Esophagus muscularis mucosa (tissue), 3 donors: ENCODE measurements at regions not wholly inside any gene's neighbourhood (a gene's known extent, or its start where the extent isn't known, plus 50 kb on each side); places are given as distances from the start of the nearest gene placed in this dataset.

Experiments used
- POLR2A ChIP-seq: fragments of 450-650 bp; IDR thresholded peaks from one replicate; pipeline ENCODE4 v1.6.1; 2017; ENCODE audit warnings: antibody characterized with exemption, moderate library complexity, mild to moderate bottlenecking, low read depth
- POLR2AphosphoS5 ChIP-seq, 2 donors: sonication (generic); formaldehyde crosslinking; IDR thresholded peaks; one replicate each; pipeline ENCODE4 v1.6.1; 2017; ENCODE audit warnings: antibody characterized with exemption in 2 of 2
- TF ChIP-seq, protein P1 (sequence below), 3 experiments: fragments of 200-600 bp in 2 of 3; fragments of 450-650 bp in 1 of 3; sonication (generic) in 2 of 3; IDR thresholded peaks; one replicate each; pipeline ENCODE4 v1.5.1; 2017 to 2019; ENCODE audit warnings: antibody characterized with exemption in 3 of 3, mild to moderate bottlenecking in 2 of 3, moderate library complexity in 1 of 3

DNA sequence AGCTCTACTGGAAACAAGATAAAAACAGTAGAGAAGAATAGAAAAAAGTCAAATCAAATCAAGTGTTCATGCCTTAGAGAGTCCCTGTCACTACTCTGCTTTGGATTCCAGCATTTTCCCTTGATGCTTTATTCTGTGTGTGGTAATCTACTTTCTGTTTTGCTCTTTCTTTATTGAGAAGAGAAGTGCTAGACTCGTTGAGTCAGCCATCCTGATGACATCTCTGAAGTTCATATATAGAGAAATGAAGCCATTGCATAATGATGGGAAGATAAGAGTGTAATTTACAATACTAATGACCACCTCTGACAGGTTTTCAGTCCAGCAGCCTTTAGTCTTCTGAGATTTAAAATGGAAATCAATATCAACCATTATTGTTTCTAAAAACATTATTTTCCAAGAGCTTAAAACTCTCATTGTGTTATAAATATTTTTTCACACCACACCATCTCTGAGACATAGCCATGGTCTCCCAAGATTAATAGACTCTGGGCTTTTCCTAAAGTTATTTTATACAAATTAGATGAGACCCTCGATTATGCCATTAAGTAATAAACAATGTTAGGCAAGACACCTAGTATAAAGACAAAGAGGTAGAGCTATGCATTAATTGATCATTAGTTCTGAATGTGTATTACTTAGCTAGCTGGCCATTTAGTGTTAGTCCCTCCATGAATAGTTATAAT lies 679.0 kb upstream of the ACVR2A start:
- no peak for TF ChIP-seq POLR2A
- TF ChIP-seq, protein P1, sequence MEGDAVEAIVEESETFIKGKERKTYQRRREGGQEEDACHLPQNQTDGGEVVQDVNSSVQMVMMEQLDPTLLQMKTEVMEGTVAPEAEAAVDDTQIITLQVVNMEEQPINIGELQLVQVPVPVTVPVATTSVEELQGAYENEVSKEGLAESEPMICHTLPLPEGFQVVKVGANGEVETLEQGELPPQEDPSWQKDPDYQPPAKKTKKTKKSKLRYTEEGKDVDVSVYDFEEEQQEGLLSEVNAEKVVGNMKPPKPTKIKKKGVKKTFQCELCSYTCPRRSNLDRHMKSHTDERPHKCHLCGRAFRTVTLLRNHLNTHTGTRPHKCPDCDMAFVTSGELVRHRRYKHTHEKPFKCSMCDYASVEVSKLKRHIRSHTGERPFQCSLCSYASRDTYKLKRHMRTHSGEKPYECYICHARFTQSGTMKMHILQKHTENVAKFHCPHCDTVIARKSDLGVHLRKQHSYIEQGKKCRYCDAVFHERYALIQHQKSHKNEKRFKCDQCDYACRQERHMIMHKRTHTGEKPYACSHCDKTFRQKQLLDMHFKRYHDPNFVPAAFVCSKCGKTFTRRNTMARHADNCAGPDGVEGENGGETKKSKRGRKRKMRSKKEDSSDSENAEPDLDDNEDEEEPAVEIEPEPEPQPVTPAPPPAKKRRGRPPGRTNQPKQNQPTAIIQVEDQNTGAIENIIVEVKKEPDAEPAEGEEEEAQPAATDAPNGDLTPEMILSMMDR (IDR thresholded peaks at IDR 0.05): no peak
- no peak for TF ChIP-seq POLR2AphosphoS5 (IDR thresholded peaks at IDR 0.05)
